Stimulated activated CD4-positive, alpha-beta T cell treated with anti-CD3 and anti-CD28 coated beads, Interleukin-4, amount 100 ng/mL, for 48 hours (primary cell): ENCODE measurements at regions not wholly inside any gene's neighbourhood (a gene's known extent, or its start where the extent isn't known, plus 50 kb on each side); places are given as distances from the start of the nearest gene placed in this dataset.

Experiments
- DNase-seq, 2 donors: peaks; one replicate each; pipeline ENCODE4 v3.0.0-alpha.2; 2020; ENCODE audit warnings: low read depth in 2 of 2

GRCh38 chr18:22113144-22113844 is 56.1 kb upstream of the GATA6 start:
- no peak for DNase-seq

- no peak for DNase-seq
Measured at GRCh38 chr18:22114526-22115321, 54.7 kb upstream of the GATA6 start.

DNA sequence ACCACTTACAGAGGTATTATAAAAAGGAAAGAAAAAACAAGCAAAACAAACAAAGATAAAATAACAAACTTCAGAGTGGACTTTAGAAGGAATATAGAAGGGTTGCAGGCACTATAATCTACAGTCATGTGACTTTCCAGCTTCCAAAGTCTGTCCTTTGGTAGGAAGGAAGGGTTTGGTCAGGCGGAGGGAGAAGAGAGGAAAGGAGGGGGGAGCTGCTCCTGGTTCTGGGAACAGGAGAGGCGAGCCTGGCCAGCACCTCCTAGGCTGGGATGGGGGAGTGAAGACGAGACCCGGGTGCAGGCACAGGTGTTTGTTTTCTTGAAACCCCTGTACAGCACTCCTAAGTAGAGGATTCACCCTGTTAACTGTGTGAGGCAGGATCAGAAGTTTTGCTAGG is 53.8 kb upstream of the GATA6 start:
- DNase-seq, result no peak
